ENCODE measurements at regions not wholly inside any gene's neighbourhood (a gene's known extent, or its start where the extent isn't known, plus 50 kb on each side); places are given as distances from the start of the nearest gene placed in this dataset.

DNA sequence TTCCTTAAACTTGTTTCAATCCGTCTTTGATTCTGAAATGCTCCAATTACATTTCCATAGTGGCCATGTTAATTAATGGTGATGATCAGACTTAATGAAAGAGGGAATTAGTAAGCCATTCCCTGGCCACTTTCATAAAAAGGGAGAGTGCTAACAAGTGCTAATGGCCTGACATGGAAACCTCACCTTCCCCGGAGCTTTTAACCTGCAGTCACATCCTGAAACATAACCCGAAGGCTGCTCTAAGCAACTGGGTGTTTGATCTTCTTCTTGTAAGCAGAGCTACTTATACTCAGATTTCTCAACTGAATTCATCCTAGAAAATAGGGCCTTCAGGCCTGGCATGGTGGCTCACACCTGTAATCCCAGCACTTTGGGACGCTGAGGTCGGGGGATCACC, 67.1 kb upstream of the ZMYND8 start:
- Mint-ChIP-seq H3K9me3 (peaks cover 10% of the 10 kb centered on the region), H3K27me3 (no peaks in the 10 kb centered on the region), H3K4me1 (ENCODE audit: low read depth) (no peaks in the 10 kb centered on the region), H3K36me3 (ENCODE audit: low read depth) (peaks cover 4% of the 10 kb centered on the region), H3K27ac (no peak overlapping the region), H3K4me3 (no peak overlapping the region)
- DNase-seq (no peak), ATAC-seq (no peak)
- TF ChIP-seq, protein P1, sequence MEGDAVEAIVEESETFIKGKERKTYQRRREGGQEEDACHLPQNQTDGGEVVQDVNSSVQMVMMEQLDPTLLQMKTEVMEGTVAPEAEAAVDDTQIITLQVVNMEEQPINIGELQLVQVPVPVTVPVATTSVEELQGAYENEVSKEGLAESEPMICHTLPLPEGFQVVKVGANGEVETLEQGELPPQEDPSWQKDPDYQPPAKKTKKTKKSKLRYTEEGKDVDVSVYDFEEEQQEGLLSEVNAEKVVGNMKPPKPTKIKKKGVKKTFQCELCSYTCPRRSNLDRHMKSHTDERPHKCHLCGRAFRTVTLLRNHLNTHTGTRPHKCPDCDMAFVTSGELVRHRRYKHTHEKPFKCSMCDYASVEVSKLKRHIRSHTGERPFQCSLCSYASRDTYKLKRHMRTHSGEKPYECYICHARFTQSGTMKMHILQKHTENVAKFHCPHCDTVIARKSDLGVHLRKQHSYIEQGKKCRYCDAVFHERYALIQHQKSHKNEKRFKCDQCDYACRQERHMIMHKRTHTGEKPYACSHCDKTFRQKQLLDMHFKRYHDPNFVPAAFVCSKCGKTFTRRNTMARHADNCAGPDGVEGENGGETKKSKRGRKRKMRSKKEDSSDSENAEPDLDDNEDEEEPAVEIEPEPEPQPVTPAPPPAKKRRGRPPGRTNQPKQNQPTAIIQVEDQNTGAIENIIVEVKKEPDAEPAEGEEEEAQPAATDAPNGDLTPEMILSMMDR (IDR thresholded peaks at IDR 0.05) = no peak
- CTCF ChIA-PET = interaction anchor here (1.4 kb wide), 1 partner anchor 9 kb away, joined by 3 read pairs; no protein-coding TSS in a partner anchor
- POLR2A ChIA-PET = no interaction called here
- intact Hi-C loops (cut with micrococcal nuclease) = no loop called here

DNA sequence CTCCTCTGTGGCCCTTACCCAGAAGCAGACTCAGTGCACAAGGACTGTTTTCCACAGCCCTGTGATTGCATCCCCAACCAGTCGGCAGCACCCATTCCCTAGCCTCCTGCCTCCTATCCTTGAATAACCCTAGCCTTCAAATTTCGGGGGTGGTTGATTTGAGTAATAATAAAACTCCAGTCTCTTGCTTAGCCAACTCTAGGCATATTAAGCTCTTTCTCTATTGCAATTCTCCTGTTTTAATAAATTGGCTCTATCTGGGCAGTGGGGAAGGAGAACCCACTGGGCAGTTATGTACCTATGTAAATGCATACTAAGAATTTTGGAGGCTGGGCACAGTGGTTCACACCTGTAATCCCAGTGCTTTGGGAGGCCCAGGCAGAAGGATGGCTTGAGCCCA, 70.6 kb upstream of the ZMYND8 start:
- Mint-ChIP-seq H3K27me3 (no peaks in the 10 kb centered on the region), H3K27ac (no peak overlapping the region), H3K36me3 (ENCODE audit: low read depth) (peaks cover 6% of the 10 kb centered on the region), H3K4me1 (ENCODE audit: low read depth) (no peaks in the 10 kb centered on the region), H3K9me3 (peaks cover 13% of the 10 kb centered on the region), H3K4me3 (no peak overlapping the region)
- ATAC-seq (no peak), DNase-seq (no peak)
- POLR2A ChIA-PET = no interaction called here
- TF ChIP-seq, protein P1 (IDR thresholded peaks at IDR 0.05) = no peak
- CTCF ChIA-PET = no interaction called here
- intact Hi-C loops (cut with micrococcal nuclease) = no loop called here

DNA sequence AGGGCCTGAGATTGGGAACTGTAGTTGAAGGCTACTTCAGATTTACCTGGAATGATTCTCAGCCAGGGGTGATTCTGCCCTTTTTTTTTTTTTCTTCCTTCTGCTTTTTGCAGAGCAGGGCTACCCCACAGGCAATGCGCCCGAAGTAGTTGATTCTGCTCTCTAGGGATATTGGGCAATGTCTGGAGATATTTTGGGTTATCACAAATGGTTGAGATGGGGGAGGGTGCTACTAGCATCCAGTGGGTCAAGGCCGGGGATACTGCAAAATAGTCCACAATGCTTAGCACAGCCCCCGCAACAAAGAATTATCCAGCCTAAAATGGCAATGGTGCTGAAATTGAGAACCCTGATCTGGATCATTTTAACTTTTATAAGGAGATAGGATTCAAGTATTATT, 71.2 kb upstream of the ZMYND8 start:
- peaks cover 6% of the 10 kb centered on the region for H3K36me3 Mint-ChIP-seq (ENCODE audit: low read depth)
- H3K9me3 Mint-ChIP-seq = peaks cover 13% of the 10 kb centered on the region
- ATAC-seq (no peak), DNase-seq (no peak)
- H3K27ac Mint-ChIP-seq = no peak overlapping the region
- CTCF ChIA-PET = no interaction called here
- TF ChIP-seq, protein P1 (IDR thresholded peaks at IDR 0.05) = no peak
- H3K27me3 Mint-ChIP-seq = no peaks in the 10 kb centered on the region
- no peak overlapping the region for H3K4me3 Mint-ChIP-seq
- intact Hi-C loops (cut with micrococcal nuclease) = no loop called here
- no peaks in the 10 kb centered on the region for H3K4me1 Mint-ChIP-seq (ENCODE audit: low read depth)
- POLR2A ChIA-PET = interaction anchor here (0.6 kb wide), 1 partner anchor 1731 kb away, joined by 3 read pairs; no protein-coding TSS in a partner anchor

DNA sequence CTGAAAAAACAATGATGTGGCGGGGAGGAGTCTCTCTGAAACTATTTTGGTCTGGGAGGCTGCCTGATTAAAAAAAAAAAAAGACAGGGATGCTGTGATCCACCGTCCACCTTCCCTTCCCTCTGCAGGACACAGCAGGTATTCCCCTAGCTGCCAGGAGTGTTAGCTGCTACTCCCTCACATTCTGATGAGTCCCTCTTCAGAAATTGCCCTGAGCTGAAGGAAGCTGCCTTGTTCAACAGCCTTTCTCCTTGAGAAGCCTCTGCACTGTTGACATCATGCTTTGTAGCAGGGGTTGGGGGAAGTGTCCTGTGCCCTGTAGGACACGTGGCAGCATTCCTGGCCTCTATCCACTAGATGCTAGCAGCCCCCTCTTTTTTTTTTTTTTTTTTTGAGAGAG, 71.7 kb upstream of the ZMYND8 start:
- TF ChIP-seq, protein P1 (IDR thresholded peaks at IDR 0.05) = no peak
- no peak overlapping the region for H3K27ac Mint-ChIP-seq
- DNase-seq (no peak), ATAC-seq (no peak)
- intact Hi-C loops (cut with micrococcal nuclease) = no loop called here
- H3K9me3 Mint-ChIP-seq = peaks cover 13% of the 10 kb centered on the region
- POLR2A ChIA-PET = interaction anchor here (0.6 kb wide), 1 partner anchor 1731 kb away, joined by 3 read pairs; no protein-coding TSS in a partner anchor
- CTCF ChIA-PET = no interaction called here
- peaks cover 6% of the 10 kb centered on the region for H3K36me3 Mint-ChIP-seq (ENCODE audit: low read depth)
- no peaks in the 10 kb centered on the region for H3K4me1 Mint-ChIP-seq (ENCODE audit: low read depth)
- no peaks in the 10 kb centered on the region for H3K27me3 Mint-ChIP-seq
- no peak overlapping the region for H3K4me3 Mint-ChIP-seq

DNA sequence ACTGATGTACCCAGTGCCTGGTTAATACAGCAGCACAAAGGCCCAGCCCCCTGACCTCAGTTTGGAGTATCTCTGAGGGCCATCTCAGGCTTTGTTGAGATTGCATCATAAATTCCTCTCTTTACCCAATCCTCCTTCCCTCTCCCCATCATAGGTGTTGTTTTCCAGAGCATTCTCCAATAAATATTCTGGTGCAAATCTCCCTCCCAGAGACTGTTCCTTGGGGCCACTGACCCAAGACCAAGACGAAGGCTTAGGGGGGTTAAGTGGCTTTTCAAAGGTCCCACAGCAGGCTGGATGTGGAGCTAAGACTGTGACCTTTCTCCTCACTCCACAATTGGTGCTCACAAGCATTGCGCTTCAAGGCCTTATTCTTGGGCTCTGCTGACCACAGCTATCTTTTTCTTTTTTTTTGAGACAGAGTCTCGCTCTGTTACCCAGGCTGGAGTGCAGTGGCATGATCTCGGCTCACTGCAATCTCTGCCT, 72.4 kb upstream of the ZMYND8 start:
- Mint-ChIP-seq H3K9me3 (peaks cover 13% of the 10 kb centered on the region), H3K27ac (no peak overlapping the region), H3K4me1 (ENCODE audit: low read depth) (no peaks in the 10 kb centered on the region), H3K4me3 (no peak overlapping the region), H3K27me3 (no peaks in the 10 kb centered on the region), H3K36me3 (ENCODE audit: low read depth) (peaks cover 6% of the 10 kb centered on the region)
- ATAC-seq = no peak
- no peak for DNase-seq
- CTCF ChIA-PET = no interaction called here
- TF ChIP-seq, protein P1 (IDR thresholded peaks at IDR 0.05) = no peak
- POLR2A ChIA-PET = no interaction called here
- intact Hi-C loops (cut with micrococcal nuclease) = no loop called here

All from activated CD8-positive, alpha-beta T cell treated with anti-CD3 and anti-CD28 coated beads for 36 hours (primary cell).